Colonic mucosa (tissue), 4 donors: ENCODE measurements at regions not wholly inside any gene's neighbourhood (a gene's known extent, or its start where the extent isn't known, plus 50 kb on each side); places are given as distances from the start of the nearest gene placed in this dataset.

Experiments
- DNase-seq: peaks from one replicate; pipeline ENCODE4 v3.0.0-alpha.2; 2020
- H3K27ac ChIP-seq: fragments of 200-600 bp; one replicate; pipeline ENCODE4 v1.8.0; 2021
- H3K27me3 ChIP-seq: fragments of 200-600 bp; one replicate; pipeline ENCODE4 v1.8.0; 2021
- H3K36me3 ChIP-seq: fragments of 200-600 bp; one replicate; pipeline ENCODE4 v1.8.0; 2021
- H3K4me1 ChIP-seq: fragments of 200-600 bp; one replicate; pipeline ENCODE4 v1.8.0; 2021; ENCODE audit warnings: mild to moderate bottlenecking
- H3K4me3 ChIP-seq: fragments of 200-600 bp; one replicate; pipeline ENCODE4 v1.8.0; 2021
- H3K9ac ChIP-seq, 2 donors: one replicate each; pipeline ENCODE4 v1.7.0; 2013; ENCODE audit warnings: control low read depth in 2 of 2, low read depth in 2 of 2, low read length in 2 of 2
- H3K9me3 ChIP-seq: fragments of 200-600 bp; one replicate; pipeline ENCODE4 v1.8.0; 2021
- intact Hi-C: fragments of 100-400 bp; cut with DNase I; formaldehyde crosslinking; loops from one replicate; pipeline ENCODE4 v1.14.1; 2022
- TF ChIP-seq, protein P1 (sequence below): fragments of 200-600 bp; IDR thresholded peaks from one replicate; pipeline ENCODE4 v1.8.0; 2022; ENCODE audit warnings: antibody characterized with exemption, mild to moderate bottlenecking
- donor health status: healthy.
- donor health status: DM: no; HTN: no; CAD: no.
- donor health status: DM: no; HTN: no; CAD: no.

DNA sequence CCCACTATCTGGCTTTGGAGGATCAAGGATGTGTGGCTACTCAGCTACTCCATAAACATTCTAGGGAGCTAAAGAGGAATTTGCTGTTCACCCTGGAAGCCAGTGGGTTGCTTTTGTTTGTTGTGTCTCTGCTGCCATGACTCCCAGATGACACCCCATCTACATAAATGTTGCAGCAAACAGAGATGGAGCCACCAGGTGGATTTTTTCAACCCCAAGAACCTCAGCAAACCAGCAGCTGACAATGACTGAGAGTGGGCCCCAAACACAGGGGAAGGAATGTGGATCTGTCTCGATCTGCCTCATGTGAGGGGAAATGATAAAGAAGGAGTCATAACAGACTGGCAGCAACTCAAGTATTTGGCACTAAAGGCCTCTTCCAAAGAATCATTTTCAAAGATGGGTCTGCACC lies 132.7 kb upstream of the TNC start:
- intact Hi-C loops: no loop called here
- H3K4me3 ChIP-seq: no peak overlapping the region
- no peaks in the 10 kb centered on the region for H3K4me1 ChIP-seq
- TF ChIP-seq, protein P1, sequence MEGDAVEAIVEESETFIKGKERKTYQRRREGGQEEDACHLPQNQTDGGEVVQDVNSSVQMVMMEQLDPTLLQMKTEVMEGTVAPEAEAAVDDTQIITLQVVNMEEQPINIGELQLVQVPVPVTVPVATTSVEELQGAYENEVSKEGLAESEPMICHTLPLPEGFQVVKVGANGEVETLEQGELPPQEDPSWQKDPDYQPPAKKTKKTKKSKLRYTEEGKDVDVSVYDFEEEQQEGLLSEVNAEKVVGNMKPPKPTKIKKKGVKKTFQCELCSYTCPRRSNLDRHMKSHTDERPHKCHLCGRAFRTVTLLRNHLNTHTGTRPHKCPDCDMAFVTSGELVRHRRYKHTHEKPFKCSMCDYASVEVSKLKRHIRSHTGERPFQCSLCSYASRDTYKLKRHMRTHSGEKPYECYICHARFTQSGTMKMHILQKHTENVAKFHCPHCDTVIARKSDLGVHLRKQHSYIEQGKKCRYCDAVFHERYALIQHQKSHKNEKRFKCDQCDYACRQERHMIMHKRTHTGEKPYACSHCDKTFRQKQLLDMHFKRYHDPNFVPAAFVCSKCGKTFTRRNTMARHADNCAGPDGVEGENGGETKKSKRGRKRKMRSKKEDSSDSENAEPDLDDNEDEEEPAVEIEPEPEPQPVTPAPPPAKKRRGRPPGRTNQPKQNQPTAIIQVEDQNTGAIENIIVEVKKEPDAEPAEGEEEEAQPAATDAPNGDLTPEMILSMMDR: no peak
- H3K36me3 ChIP-seq: no peaks in the 10 kb centered on the region
- DNase-seq: no peak
- H3K27ac ChIP-seq: no peak overlapping the region
- H3K27me3 ChIP-seq: no peaks in the 10 kb centered on the region
- H3K9ac ChIP-seq: no peak overlapping the region
- H3K9me3 ChIP-seq: no peaks in the 10 kb centered on the region

DNA sequence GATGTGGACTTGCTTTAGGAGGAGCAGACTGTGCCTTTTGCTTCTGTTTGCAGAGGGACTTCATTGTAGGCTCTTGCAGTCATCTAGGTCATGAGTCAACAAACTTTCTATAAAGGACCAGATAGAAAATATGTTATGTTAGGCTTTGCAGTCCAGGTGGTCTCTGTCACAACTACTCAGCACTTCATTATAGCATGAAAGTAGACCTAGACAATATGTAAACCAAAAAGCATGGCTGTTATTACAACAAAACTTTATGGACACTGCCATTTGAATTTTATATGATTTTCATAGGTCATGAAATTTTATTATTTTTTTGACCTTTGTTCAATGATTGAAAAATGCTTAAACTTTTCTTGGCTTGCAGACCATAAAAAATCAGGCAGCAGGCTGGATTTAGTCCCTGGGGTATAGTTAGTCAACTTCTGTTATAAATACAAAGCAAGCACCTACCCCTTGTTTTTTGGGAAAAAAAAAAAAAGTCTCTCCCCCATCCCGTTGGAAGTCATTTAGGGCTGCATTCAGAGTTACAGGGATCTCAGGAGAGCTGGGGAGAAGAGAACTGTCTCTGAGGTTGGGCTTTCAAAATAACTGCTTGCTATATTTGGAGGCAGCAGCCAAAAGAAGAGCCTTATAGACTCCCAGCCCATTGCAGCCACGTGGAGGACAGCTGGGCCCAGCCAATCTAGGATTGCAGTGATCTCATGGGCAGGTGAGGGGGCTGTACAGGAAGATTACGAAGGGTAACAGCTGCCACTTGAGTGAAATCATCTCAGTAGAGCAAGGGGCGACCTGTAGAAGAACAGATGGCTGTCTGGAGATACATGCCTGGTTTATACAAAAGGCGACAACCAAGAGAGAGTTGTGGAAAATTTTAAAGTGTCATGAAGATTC lies 136.6 kb upstream of the TNC start:
- intact Hi-C loops: no loop called here
- H3K27ac ChIP-seq: no peak overlapping the region

DNA sequence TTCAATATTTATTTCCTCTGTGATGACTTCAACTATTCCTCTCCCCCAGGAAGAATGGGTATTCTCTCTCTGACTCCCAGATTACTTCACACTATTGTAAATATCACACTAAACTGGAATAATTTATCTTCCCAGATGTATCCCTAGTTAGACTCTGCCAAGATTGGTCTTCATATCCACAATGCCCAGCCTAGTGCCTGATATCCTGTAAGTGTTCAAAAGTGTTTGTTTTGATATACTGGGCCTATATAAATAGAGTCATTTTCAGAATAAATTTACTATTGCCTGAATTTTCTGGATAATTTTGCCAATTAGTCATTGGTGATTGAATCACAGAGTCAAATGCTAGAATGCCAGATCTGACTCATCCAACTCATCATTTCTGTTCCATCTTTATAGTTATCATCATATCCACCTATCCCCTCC lies 143.7 kb upstream of the TNC start:
- no peak overlapping the region for H3K4me3 ChIP-seq
- H3K9me3 ChIP-seq: no peaks in the 10 kb centered on the region
- no peaks in the 10 kb centered on the region for H3K36me3 ChIP-seq
- TF ChIP-seq, protein P1: no peak
- no peaks in the 10 kb centered on the region for H3K27me3 ChIP-seq
- no peaks in the 10 kb centered on the region for H3K4me1 ChIP-seq
- no peak for DNase-seq
- intact Hi-C loops: no loop called here
- no peak overlapping the region for H3K27ac ChIP-seq
- no peak overlapping the region for H3K9ac ChIP-seq

More for the DNA sequence above, 136.6 kb upstream of the TNC start:
- no peaks in the 10 kb centered on the region for H3K27me3 ChIP-seq
- no peak for DNase-seq
- TF ChIP-seq, protein P1: no peak
- H3K9me3 ChIP-seq: no peaks in the 10 kb centered on the region
- H3K4me1 ChIP-seq: no peaks in the 10 kb centered on the region
- H3K9ac ChIP-seq: no peak overlapping the region
- no peaks in the 10 kb centered on the region for H3K36me3 ChIP-seq
- H3K4me3 ChIP-seq: no peak overlapping the region

DNA sequence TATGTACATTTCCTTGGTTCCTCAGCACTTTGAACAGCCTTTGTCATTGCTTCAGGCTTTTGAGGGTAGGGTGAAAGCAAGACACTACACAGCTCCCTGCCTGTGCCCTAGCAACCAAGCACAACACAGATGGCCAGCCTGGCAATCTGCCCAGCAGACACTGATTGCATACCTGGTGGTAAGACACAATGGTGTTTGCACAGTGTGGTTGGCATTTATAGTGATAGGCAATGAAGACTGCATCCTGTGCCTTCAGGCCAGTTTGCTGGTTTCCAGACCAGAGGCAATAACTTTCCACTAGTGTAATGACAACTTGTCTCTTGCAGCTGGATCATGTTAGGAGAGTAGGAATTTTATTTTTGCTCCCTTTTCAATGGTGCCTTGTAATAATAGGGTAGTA lies 144.5 kb upstream of the TNC start:
- Histone ChIP-seq H3K27me3 (no peaks in the 10 kb centered on the region), H3K9ac (no peak overlapping the region), H3K4me3 (no peak overlapping the region), H3K4me1 (no peaks in the 10 kb centered on the region), H3K27ac (no peak overlapping the region), H3K9me3 (no peaks in the 10 kb centered on the region), H3K36me3 (no peaks in the 10 kb centered on the region)
- intact Hi-C loops: no loop called here
- TF ChIP-seq, protein P1: no peak
- peak; percentile 77 for DNase-seq

DNA sequence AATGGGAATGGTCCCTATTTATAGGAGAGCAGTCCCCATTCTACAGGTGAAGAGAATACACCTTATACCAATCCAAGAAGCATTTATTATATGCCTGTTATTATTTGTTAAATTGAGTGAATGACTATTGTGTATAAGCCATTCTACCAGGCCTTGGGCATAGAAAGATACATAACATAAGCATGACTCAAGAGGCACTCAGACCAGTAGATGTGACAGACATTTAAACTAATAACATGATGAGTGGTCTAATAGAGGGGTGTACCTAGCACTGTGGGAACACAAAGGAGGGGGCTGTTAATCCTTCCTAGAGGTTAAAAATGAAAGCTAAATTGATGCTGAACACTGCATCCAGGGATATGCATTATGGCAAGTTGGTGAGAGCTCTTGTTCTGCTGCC lies 145.0 kb upstream of the TNC start:
- H3K4me3 ChIP-seq: no peak overlapping the region
- TF ChIP-seq, protein P1: no peak
- no peak overlapping the region for H3K27ac ChIP-seq
- no peak for DNase-seq
- H3K27me3 ChIP-seq: no peaks in the 10 kb centered on the region
- no peaks in the 10 kb centered on the region for H3K9me3 ChIP-seq
- H3K4me1 ChIP-seq: no peaks in the 10 kb centered on the region
- intact Hi-C loops: no loop called here
- H3K36me3 ChIP-seq: no peaks in the 10 kb centered on the region
- no peak overlapping the region for H3K9ac ChIP-seq
